ENCODE measurements at regions not wholly inside any gene's neighbourhood (a gene's known extent, or its start where the extent isn't known, plus 50 kb on each side); places are given as distances from the start of the nearest gene placed in this dataset.

DNA sequence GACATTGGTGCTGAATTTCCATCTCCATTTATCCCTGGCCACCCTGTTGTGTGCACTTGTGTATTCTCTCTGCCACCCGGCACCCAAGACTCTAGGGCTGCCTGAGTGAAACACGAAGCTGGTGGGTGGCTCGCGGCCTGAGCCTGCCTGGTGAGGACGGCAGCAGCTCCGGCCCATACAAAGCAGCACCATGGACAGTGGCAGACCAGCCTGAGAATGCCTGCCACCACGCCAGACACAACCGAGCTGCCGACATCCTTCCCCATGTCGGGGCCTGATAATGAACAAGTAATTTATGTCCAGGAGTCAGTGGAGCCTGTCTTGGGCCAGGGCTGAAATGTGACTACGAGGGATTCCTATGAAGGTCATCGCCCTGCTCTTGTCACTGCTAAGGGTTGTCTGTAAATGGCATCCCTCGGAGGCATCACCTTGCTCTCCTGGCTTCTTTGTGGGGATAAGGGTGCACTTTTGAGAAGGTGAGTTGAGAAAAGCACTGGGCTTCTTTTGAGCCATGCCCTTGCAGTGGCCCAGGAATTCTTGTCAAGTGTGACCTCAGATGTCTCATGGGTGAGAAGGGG, 175.7 kb downstream of the MELK start (continued):
- TF ChIP-seq, protein P1, sequence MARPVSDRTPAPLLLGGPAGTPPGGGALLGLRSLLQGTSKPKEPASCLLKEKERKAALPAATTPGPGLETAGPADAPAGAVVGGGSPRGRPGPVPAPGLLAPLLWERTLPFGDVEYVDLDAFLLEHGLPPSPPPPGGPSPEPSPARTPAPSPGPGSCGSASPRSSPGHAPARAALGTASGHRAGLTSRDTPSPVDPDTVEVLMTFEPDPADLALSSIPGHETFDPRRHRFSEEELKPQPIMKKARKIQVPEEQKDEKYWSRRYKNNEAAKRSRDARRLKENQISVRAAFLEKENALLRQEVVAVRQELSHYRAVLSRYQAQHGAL (CRISPR knock-in tag; IDR thresholded peaks at IDR 0.05; ENCODE audit: not compliant biosample characterization) = peak; percentile 35
- TF ChIP-seq ZNF251 (CRISPR knock-in tag; IDR thresholded peaks at IDR 0.05) = no peak
- peak; percentile 91 for TF ChIP-seq ZSCAN9 (CRISPR knock-in tag; IDR thresholded peaks at IDR 0.05; ENCODE audit: borderline replicate concordance)
- TF ChIP-seq, protein P2, sequence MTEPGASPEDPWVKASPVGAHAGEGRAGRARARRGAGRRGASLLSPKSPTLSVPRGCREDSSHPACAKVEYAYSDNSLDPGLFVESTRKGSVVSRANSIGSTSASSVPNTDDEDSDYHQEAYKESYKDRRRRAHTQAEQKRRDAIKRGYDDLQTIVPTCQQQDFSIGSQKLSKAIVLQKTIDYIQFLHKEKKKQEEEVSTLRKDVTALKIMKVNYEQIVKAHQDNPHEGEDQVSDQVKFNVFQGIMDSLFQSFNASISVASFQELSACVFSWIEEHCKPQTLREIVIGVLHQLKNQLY (CRISPR knock-in tag; IDR thresholded peaks at IDR 0.05) = no peak
- no peak for TF ChIP-seq KDM5A (IDR thresholded peaks at IDR 0.05; ENCODE audit: borderline replicate concordance, low read length)
- TF ChIP-seq ZNF552 (CRISPR knock-in tag; IDR thresholded peaks at IDR 0.05; ENCODE audit: borderline replicate concordance) = no peak
- no peak for TF ChIP-seq KLF13 (CRISPR knock-in tag; IDR thresholded peaks at IDR 0.05)
- TF ChIP-seq TCF7L2 (IDR thresholded peaks at IDR 0.05; ENCODE audit: low read depth, low read length) = no peak
- TF ChIP-seq, protein P3, sequence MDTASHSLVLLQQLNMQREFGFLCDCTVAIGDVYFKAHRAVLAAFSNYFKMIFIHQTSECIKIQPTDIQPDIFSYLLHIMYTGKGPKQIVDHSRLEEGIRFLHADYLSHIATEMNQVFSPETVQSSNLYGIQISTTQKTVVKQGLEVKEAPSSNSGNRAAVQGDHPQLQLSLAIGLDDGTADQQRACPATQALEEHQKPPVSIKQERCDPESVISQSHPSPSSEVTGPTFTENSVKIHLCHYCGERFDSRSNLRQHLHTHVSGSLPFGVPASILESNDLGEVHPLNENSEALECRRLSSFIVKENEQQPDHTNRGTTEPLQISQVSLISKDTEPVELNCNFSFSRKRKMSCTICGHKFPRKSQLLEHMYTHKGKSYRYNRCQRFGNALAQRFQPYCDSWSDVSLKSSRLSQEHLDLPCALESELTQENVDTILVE (CRISPR knock-in tag; IDR thresholded peaks at IDR 0.05) = peak; percentile 57; the same call in 1 of the 2 replicates
- TF ChIP-seq, protein P4, sequence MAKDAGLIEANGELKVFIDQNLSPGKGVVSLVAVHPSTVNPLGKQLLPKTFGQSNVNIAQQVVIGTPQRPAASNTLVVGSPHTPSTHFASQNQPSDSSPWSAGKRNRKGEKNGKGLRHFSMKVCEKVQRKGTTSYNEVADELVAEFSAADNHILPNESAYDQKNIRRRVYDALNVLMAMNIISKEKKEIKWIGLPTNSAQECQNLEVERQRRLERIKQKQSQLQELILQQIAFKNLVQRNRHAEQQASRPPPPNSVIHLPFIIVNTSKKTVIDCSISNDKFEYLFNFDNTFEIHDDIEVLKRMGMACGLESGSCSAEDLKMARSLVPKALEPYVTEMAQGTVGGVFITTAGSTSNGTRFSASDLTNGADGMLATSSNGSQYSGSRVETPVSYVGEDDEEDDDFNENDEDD (CRISPR knock-in tag; IDR thresholded peaks at IDR 0.05; ENCODE audit: borderline replicate concordance) = no peak
- TF ChIP-seq IRF2 (CRISPR knock-in tag; IDR thresholded peaks at IDR 0.05) = 0 out of 2 replicates have a peak, but pooled peaks have one; percentile 50
- TF ChIP-seq, protein P5, sequence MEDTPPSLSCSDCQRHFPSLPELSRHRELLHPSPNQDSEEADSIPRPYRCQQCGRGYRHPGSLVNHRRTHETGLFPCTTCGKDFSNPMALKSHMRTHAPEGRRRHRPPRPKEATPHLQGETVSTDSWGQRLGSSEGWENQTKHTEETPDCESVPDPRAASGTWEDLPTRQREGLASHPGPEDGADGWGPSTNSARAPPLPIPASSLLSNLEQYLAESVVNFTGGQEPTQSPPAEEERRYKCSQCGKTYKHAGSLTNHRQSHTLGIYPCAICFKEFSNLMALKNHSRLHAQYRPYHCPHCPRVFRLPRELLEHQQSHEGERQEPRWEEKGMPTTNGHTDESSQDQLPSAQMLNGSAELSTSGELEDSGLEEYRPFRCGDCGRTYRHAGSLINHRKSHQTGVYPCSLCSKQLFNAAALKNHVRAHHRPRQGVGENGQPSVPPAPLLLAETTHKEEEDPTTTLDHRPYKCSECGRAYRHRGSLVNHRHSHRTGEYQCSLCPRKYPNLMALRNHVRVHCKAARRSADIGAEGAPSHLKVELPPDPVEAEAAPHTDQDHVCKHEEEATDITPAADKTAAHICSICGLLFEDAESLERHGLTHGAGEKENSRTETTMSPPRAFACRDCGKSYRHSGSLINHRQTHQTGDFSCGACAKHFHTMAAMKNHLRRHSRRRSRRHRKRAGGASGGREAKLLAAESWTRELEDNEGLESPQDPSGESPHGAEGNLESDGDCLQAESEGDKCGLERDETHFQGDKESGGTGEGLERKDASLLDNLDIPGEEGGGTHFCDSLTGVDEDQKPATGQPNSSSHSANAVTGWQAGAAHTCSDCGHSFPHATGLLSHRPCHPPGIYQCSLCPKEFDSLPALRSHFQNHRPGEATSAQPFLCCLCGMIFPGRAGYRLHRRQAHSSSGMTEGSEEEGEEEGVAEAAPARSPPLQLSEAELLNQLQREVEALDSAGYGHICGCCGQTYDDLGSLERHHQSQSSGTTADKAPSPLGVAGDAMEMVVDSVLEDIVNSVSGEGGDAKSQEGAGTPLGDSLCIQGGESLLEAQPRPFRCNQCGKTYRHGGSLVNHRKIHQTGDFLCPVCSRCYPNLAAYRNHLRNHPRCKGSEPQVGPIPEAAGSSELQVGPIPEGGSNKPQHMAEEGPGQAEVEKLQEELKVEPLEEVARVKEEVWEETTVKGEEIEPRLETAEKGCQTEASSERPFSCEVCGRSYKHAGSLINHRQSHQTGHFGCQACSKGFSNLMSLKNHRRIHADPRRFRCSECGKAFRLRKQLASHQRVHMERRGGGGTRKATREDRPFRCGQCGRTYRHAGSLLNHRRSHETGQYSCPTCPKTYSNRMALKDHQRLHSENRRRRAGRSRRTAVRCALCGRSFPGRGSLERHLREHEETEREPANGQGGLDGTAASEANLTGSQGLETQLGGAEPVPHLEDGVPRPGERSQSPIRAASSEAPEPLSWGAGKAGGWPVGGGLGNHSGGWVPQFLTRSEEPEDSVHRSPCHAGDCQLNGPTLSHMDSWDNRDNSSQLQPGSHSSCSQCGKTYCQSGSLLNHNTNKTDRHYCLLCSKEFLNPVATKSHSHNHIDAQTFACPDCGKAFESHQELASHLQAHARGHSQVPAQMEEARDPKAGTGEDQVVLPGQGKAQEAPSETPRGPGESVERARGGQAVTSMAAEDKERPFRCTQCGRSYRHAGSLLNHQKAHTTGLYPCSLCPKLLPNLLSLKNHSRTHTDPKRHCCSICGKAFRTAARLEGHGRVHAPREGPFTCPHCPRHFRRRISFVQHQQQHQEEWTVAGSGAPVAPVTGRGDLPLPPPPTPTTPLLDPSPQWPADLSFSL (CRISPR knock-in tag; IDR thresholded peaks at IDR 0.05) = no peak
- no peak for TF ChIP-seq ZNF660 (CRISPR knock-in tag; IDR thresholded peaks at IDR 0.05; ENCODE audit: borderline replicate concordance, low read depth)
- TF ChIP-seq SYNCRIP (IDR thresholded peaks at IDR 0.05; ENCODE audit: insufficient read depth, low read depth, low read length) = no peak
- no peak for TF ChIP-seq YY1 (IDR thresholded peaks at IDR 0.05; ENCODE audit: insufficient read depth, insufficient replicate concordance, low read depth, low read length)
- TF ChIP-seq FLYWCH1 (CRISPR knock-in tag; IDR thresholded peaks at IDR 0.05) = 0 out of 2 replicates have a peak, but pooled peaks have one; percentile 60
- peak; percentile 55; the same call in 1 of the 2 replicates for TF ChIP-seq GPN1 (CRISPR knock-in tag; IDR thresholded peaks at IDR 0.05; ENCODE audit: borderline replicate concordance)
- TF ChIP-seq IRX3 (CRISPR knock-in tag; IDR thresholded peaks at IDR 0.05; ENCODE audit: borderline replicate concordance, low read depth) = peak; percentile 76; the same call in 1 of the 2 replicates
- no peak for TF ChIP-seq PAWR (CRISPR knock-in tag; IDR thresholded peaks at IDR 0.05; ENCODE audit: borderline replicate concordance)
